ENCODE measurements at regions not wholly inside any gene's neighbourhood (a gene's known extent, or its start where the extent isn't known, plus 50 kb on each side); places are given as distances from the start of the nearest gene placed in this dataset.

GRCh38 chr4:14515556-14515955 lies 486.7 kb upstream of the CPEB2 start:
- TF ChIP-seq CTCF (IDR thresholded peaks at IDR 0.05; ENCODE audit: low read length) (no peak), EZH2 (optimal IDR thresholded peaks at IDR 0.05; ENCODE audit: low read depth, low read length) (no peak), EZH2phosphoT487 (IDR thresholded peaks at IDR 0.05; ENCODE audit: low read length) (no peak)
- Histone ChIP-seq H3K4me1 (ENCODE audit: low read length) (no peaks in the 10 kb centered on the region), H2AFZ (ENCODE audit: low read length) (no peak overlapping the region), H3K9me3 (replicated peaks; ENCODE audit: insufficient read depth, low read length) (no peaks in the 10 kb centered on the region), H3K79me2 (ENCODE audit: low read length) (no peaks in the 10 kb centered on the region), H3K36me3 (replicated peaks; ENCODE audit: insufficient read depth, low read length) (no peaks in the 10 kb centered on the region), H3F3A (ENCODE audit: insufficient read depth, low read length) (no peaks in the 10 kb centered on the region), H3K4me3 (ENCODE audit: low read length) (no peak overlapping the region), H3K9me2 (replicated peaks; ENCODE audit: insufficient read depth, low read length) (no peaks in the 10 kb centered on the region), H3K27me3 (replicated peaks; ENCODE audit: insufficient read depth, low read length) (no peaks in the 10 kb centered on the region), H3K27ac (ENCODE audit: low read length) (no peak overlapping the region), H3K9ac (ENCODE audit: low read length) (no peak overlapping the region), H4K20me1 (ENCODE audit: insufficient read depth, low read length) (no peaks in the 10 kb centered on the region), H3K4me2 (ENCODE audit: low read depth, low read length) (no peak overlapping the region)
- DNase-seq, result no peak

DNA sequence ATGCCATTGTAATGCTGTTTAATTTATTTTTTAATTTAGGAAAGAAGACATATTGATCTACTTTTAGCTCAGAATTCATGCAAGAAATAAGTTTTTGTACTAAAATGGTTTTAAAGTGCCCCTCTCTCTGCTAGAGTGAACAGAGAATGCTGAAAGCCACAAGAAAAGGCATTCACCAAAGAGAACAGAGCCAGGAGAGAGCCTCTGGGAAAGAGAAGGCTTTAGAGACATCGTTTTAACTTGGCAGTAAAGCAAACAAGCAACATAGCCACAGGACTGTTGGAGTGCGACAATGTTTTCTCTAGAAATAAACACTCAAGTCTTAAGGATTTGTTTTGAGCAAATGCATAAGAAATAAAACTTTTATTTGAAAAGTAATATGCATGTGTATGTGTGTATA lies 484.1 kb upstream of the CPEB2 start:
- H4K20me1 ChIP-seq (ENCODE audit: insufficient read depth, low read length), result no peaks in the 10 kb centered on the region
- TF ChIP-seq EZH2 (optimal IDR thresholded peaks at IDR 0.05; ENCODE audit: low read depth, low read length) (no peak), EZH2phosphoT487 (IDR thresholded peaks at IDR 0.05; ENCODE audit: low read length) (no peak), CTCF (IDR thresholded peaks at IDR 0.05; ENCODE audit: low read length) (no peak)

DNA sequence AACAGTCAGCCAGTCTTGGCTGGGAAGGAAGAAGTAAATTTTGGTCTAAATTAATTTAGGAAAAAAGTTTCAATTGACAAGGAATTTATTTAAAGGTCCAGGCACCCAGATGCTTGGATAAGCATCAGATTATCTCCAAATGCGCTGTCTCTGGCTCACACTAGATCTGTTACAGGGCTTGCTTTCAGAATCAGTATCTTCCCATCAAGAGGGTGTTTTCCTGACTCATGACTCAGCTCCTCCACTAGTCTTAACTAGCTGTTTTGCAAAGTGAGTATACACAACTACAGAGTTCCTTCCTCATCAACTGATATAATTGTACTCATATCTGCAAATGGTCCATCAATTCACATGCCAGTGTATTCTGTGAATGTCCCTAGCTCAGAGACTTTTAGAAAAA lies 482.1 kb upstream of the CPEB2 start:
- H3F3A ChIP-seq (ENCODE audit: insufficient read depth, low read length), result no peaks in the 10 kb centered on the region
- no peak for DNase-seq
- no peak overlapping the region for H3K4me2 ChIP-seq (ENCODE audit: low read depth, low read length)
- H4K20me1 ChIP-seq (ENCODE audit: insufficient read depth, low read length), result no peaks in the 10 kb centered on the region
- H3K9me3 ChIP-seq (replicated peaks; ENCODE audit: insufficient read depth, low read length), result no peaks in the 10 kb centered on the region
- TF ChIP-seq EZH2 (optimal IDR thresholded peaks at IDR 0.05; ENCODE audit: low read depth, low read length) (no peak), EZH2phosphoT487 (IDR thresholded peaks at IDR 0.05; ENCODE audit: low read length) (no peak), CTCF (IDR thresholded peaks at IDR 0.05; ENCODE audit: low read length) (no peak)
- H3K79me2 ChIP-seq (ENCODE audit: low read length), result no peaks in the 10 kb centered on the region
- no peaks in the 10 kb centered on the region for H3K36me3 ChIP-seq (replicated peaks; ENCODE audit: insufficient read depth, low read length)
- H3K4me3 ChIP-seq (ENCODE audit: low read length), result no peak overlapping the region
- no peak overlapping the region for H3K27ac ChIP-seq (ENCODE audit: low read length)
- H3K4me1 ChIP-seq (ENCODE audit: low read length), result no peaks in the 10 kb centered on the region
- no peaks in the 10 kb centered on the region for H3K27me3 ChIP-seq (replicated peaks; ENCODE audit: insufficient read depth, low read length)
- no peak overlapping the region for H3K9ac ChIP-seq (ENCODE audit: low read length)
- no peak overlapping the region for H2AFZ ChIP-seq (ENCODE audit: low read length)
- H3K9me2 ChIP-seq (replicated peaks; ENCODE audit: insufficient read depth, low read length), result no peaks in the 10 kb centered on the region

More for the DNA sequence above, 484.1 kb upstream of the CPEB2 start:
- H3F3A ChIP-seq (ENCODE audit: insufficient read depth, low read length), result no peaks in the 10 kb centered on the region
- no peak overlapping the region for H3K4me3 ChIP-seq (ENCODE audit: low read length)
- no peak overlapping the region for H3K27ac ChIP-seq (ENCODE audit: low read length)
- H3K9me3 ChIP-seq (replicated peaks; ENCODE audit: insufficient read depth, low read length), result no peaks in the 10 kb centered on the region
- H3K79me2 ChIP-seq (ENCODE audit: low read length), result no peaks in the 10 kb centered on the region
- no peak for DNase-seq
- no peaks in the 10 kb centered on the region for H3K27me3 ChIP-seq (replicated peaks; ENCODE audit: insufficient read depth, low read length)
- H3K4me1 ChIP-seq (ENCODE audit: low read length), result no peaks in the 10 kb centered on the region
- H3K4me2 ChIP-seq (ENCODE audit: low read depth, low read length), result no peak overlapping the region
- H3K36me3 ChIP-seq (replicated peaks; ENCODE audit: insufficient read depth, low read length), result no peaks in the 10 kb centered on the region
- H3K9ac ChIP-seq (ENCODE audit: low read length), result no peak overlapping the region
- H2AFZ ChIP-seq (ENCODE audit: low read length), result no peak overlapping the region
- H3K9me2 ChIP-seq (replicated peaks; ENCODE audit: insufficient read depth, low read length), result no peaks in the 10 kb centered on the region

Data from MM.1S (cell line).